H1 (cell line): ENCODE measurements at regions not wholly inside any gene's neighbourhood (a gene's known extent, or its start where the extent isn't known, plus 50 kb on each side); places are given as distances from the start of the nearest gene placed in this dataset.

Experiments used
- CREB1 ChIP-seq: IDR thresholded peaks from 2 replicates; pipeline ENCODE4 v1.6.1; 2012; ENCODE audit warnings: inconsistent platforms
- JUND ChIP-seq: IDR thresholded peaks from 2 replicates; pipeline ENCODE4 v1.6.1; 2011; ENCODE audit warnings: mild to moderate bottlenecking, improper control_type of control experiment, low read length
- MAFK ChIP-seq: IDR thresholded peaks from 2 replicates; pipeline ENCODE4 v1.6.1; 2012; ENCODE audit warnings: low read depth, mild to moderate bottlenecking, improper control_type of control experiment, low read length
- SP4 ChIP-seq: IDR thresholded peaks from 2 replicates; pipeline ENCODE4 v1.6.1; 2012; ENCODE audit warnings: low read length, inconsistent platforms
- TCF12 ChIP-seq: IDR thresholded peaks from 2 replicates; pipeline ENCODE4 v1.6.1; 2011; ENCODE audit warnings: low read depth, mild to moderate bottlenecking, low read length
- ZNF274 ChIP-seq: IDR thresholded peaks from 2 replicates; pipeline ENCODE4 v1.7.0; 2012; ENCODE audit warnings: low read length, borderline replicate concordance; ENCODE audit errors: extremely low read depth
- TF ChIP-seq, protein P1 (sequence below): IDR thresholded peaks from 2 replicates; pipeline ENCODE4 v1.6.1; 2011; ENCODE audit warnings: low read depth, mild to moderate bottlenecking, low read length; ENCODE audit not compliant: insufficient read depth
- TF ChIP-seq, protein P2 (sequence below): fragments of 300-600 bp; sonication (generic); IDR thresholded peaks from 2 replicates; pipeline ENCODE4 v1.7.1; 2012; ENCODE audit warnings: low read length, moderate library complexity, mild to moderate bottlenecking, inconsistent platforms; ENCODE audit not compliant: insufficient replicate concordance

DNA sequence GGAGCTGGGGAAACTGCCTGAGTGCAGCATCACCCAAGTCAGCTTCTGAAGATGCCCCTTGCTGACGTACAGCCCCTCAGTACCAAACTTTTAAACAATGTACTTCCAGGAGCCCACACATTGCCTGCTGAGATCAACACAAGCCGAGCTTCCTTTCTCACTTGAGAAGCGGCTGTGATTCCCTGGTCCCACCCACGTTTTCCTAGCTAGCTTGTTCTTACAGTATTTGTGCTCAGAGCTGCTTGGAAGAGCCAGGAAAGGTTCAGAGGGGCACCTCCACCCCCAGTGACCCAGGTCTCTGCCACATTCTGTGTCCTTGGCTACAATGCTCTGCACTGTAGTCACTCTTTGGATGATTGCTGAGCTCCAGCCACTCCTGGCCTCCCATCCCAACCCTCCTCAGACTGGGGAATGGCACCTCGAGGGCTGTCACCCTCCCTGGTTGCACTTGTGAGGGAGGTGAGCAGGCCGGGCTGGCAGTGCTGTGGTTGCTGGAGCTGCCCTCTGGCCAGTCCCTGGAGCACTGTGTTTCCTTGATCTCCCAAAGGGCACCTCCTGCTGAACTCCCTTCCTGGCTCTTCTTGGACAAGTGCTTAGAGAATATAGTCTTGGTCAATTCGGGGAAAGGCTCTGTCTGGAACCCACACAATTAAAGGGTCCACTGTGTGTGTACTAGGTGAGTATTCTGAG is 355.1 kb downstream of the AJAP1 start (continued):
- TF ChIP-seq, protein P1, sequence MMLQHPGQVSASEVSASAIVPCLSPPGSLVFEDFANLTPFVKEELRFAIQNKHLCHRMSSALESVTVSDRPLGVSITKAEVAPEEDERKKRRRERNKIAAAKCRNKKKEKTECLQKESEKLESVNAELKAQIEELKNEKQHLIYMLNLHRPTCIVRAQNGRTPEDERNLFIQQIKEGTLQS, result no peak
- TF ChIP-seq ZNF274, result no peak
- TF ChIP-seq, protein P2, sequence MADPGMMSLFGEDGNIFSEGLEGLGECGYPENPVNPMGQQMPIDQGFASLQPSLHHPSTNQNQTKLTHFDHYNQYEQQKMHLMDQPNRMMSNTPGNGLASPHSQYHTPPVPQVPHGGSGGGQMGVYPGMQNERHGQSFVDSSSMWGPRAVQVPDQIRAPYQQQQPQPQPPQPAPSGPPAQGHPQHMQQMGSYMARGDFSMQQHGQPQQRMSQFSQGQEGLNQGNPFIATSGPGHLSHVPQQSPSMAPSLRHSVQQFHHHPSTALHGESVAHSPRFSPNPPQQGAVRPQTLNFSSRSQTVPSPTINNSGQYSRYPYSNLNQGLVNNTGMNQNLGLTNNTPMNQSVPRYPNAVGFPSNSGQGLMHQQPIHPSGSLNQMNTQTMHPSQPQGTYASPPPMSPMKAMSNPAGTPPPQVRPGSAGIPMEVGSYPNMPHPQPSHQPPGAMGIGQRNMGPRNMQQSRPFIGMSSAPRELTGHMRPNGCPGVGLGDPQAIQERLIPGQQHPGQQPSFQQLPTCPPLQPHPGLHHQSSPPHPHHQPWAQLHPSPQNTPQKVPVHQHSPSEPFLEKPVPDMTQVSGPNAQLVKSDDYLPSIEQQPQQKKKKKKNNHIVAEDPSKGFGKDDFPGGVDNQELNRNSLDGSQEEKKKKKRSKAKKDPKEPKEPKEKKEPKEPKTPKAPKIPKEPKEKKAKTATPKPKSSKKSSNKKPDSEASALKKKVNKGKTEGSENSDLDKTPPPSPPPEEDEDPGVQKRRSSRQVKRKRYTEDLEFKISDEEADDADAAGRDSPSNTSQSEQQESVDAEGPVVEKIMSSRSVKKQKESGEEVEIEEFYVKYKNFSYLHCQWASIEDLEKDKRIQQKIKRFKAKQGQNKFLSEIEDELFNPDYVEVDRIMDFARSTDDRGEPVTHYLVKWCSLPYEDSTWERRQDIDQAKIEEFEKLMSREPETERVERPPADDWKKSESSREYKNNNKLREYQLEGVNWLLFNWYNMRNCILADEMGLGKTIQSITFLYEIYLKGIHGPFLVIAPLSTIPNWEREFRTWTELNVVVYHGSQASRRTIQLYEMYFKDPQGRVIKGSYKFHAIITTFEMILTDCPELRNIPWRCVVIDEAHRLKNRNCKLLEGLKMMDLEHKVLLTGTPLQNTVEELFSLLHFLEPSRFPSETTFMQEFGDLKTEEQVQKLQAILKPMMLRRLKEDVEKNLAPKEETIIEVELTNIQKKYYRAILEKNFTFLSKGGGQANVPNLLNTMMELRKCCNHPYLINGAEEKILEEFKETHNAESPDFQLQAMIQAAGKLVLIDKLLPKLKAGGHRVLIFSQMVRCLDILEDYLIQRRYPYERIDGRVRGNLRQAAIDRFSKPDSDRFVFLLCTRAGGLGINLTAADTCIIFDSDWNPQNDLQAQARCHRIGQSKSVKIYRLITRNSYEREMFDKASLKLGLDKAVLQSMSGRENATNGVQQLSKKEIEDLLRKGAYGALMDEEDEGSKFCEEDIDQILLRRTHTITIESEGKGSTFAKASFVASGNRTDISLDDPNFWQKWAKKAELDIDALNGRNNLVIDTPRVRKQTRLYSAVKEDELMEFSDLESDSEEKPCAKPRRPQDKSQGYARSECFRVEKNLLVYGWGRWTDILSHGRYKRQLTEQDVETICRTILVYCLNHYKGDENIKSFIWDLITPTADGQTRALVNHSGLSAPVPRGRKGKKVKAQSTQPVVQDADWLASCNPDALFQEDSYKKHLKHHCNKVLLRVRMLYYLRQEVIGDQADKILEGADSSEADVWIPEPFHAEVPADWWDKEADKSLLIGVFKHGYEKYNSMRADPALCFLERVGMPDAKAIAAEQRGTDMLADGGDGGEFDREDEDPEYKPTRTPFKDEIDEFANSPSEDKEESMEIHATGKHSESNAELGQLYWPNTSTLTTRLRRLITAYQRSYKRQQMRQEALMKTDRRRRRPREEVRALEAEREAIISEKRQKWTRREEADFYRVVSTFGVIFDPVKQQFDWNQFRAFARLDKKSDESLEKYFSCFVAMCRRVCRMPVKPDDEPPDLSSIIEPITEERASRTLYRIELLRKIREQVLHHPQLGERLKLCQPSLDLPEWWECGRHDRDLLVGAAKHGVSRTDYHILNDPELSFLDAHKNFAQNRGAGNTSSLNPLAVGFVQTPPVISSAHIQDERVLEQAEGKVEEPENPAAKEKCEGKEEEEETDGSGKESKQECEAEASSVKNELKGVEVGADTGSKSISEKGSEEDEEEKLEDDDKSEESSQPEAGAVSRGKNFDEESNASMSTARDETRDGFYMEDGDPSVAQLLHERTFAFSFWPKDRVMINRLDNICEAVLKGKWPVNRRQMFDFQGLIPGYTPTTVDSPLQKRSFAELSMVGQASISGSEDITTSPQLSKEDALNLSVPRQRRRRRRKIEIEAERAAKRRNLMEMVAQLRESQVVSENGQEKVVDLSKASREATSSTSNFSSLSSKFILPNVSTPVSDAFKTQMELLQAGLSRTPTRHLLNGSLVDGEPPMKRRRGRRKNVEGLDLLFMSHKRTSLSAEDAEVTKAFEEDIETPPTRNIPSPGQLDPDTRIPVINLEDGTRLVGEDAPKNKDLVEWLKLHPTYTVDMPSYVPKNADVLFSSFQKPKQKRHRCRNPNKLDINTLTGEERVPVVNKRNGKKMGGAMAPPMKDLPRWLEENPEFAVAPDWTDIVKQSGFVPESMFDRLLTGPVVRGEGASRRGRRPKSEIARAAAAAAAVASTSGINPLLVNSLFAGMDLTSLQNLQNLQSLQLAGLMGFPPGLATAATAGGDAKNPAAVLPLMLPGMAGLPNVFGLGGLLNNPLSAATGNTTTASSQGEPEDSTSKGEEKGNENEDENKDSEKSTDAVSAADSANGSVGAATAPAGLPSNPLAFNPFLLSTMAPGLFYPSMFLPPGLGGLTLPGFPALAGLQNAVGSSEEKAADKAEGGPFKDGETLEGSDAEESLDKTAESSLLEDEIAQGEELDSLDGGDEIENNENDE, result no peak
- no peak for TF ChIP-seq JUND
- no peak for TF ChIP-seq TCF12
- TF ChIP-seq SP4, result no peak
- TF ChIP-seq CREB1, result no peak
- no peak for TF ChIP-seq MAFK
